ENCODE measurements at regions not wholly inside any gene's neighbourhood (a gene's known extent, or its start where the extent isn't known, plus 50 kb on each side); places are given as distances from the start of the nearest gene placed in this dataset.

- H3K4me2 ChIP-seq (ENCODE audit: insufficient read depth, insufficient read length, low read length): no peak overlapping the region
- no peaks in the 10 kb centered on the region for H3K27me3 ChIP-seq (ENCODE audit: insufficient read depth, low read length)
- no peak overlapping the region for H4K8ac ChIP-seq (replicated peaks; ENCODE audit: insufficient read length, low read depth, low read length)
- no peak for TF ChIP-seq CTCF (conservative IDR thresholded peaks at IDR 0.05)
- no peak overlapping the region for H3K23ac ChIP-seq (ENCODE audit: insufficient read length, low read depth, low read length)
- H2BK120ac ChIP-seq (ENCODE audit: low read depth, low read length, poor library complexity, severe bottlenecking): no peak overlapping the region
- H2BK5ac ChIP-seq (ENCODE audit: insufficient read length, low read length): no peak overlapping the region
- no peak overlapping the region for H4K91ac ChIP-seq (ENCODE audit: insufficient read length, low read depth, low read length)
- H3K18ac ChIP-seq (ENCODE audit: insufficient read length, low read depth, low read length): no peak overlapping the region
- no peak overlapping the region for H2AK5ac ChIP-seq (ENCODE audit: insufficient read length, low read length)
- H2BK20ac ChIP-seq (ENCODE audit: low read depth, low read length, poor library complexity, severe bottlenecking): no peak overlapping the region
- H3K4me1 ChIP-seq (ENCODE audit: insufficient read depth, low read length): no peaks in the 10 kb centered on the region
- WGBS (ENCODE audit: extremely low coverage, insufficient read length, low lambda C conversion rate): no CpG with 5 or more reads among the region's 13 CpGs
- Mint-ChIP-seq H3K27me3 (ENCODE audit: low read depth) (no peaks in the 10 kb centered on the region), H3K27ac (no peak overlapping the region), H3K36me3 (ENCODE audit: insufficient read depth in 1 of 3, low read depth in 3 of 3) (no peaks in the 10 kb centered on the region; a peak in 1 of 7 replicates), H3K4me3 (no peak overlapping the region), H3K4me1 (peaks cover 0 to 12% of the 10 kb centered on the region in 2 experiments; a peak in 3 of 4 replicates), H3K9me3 (no peaks in the 10 kb centered on the region)
- H3K79me2 ChIP-seq (ENCODE audit: insufficient read depth, low read length): no peaks in the 10 kb centered on the region
- H3K14ac ChIP-seq (ENCODE audit: insufficient read depth, low read length): no peak overlapping the region
- H3K27ac ChIP-seq (ENCODE audit: insufficient read length, low read depth, low read length): no peak overlapping the region
- no peak overlapping the region for H4K5ac ChIP-seq (ENCODE audit: insufficient read length, low read depth, low read length)
- no peaks in the 10 kb centered on the region for H3K23me2 ChIP-seq (ENCODE audit: insufficient read length, low read depth, low read length, poor library complexity, severe bottlenecking)
- H3K56ac ChIP-seq (ENCODE audit: insufficient read length, low read depth, low read length): no peak overlapping the region
- H3K9ac ChIP-seq (ENCODE audit: extremely low read depth, insufficient read length, low read length): no peak overlapping the region
- H4K20me1 ChIP-seq (ENCODE audit: control insufficient read depth, insufficient read depth, insufficient read length): no peaks in the 10 kb centered on the region
- no peaks in the 10 kb centered on the region for H3K79me1 ChIP-seq (ENCODE audit: insufficient read depth, low read depth, low read length, poor library complexity, severe bottlenecking)
- H2BK15ac ChIP-seq (ENCODE audit: low read depth, low read length): no peak overlapping the region
- no peak overlapping the region for H3K4ac ChIP-seq (ENCODE audit: low read depth, low read length)
- H2BK12ac ChIP-seq (ENCODE audit: insufficient read length, low read depth, low read length): no peak overlapping the region
- no peaks in the 10 kb centered on the region for H3K9me3 ChIP-seq (ENCODE audit: control insufficient read depth, low read depth, low read length)
- H3T11ph ChIP-seq (ENCODE audit: low read length): no peak overlapping the region
- DNase-seq: no peak
- no peak overlapping the region for H2AFZ ChIP-seq (ENCODE audit: low read length)
These were observed 421.1 kb downstream of the QKI start for GRCh38 chr6:163835439-163836171.

All from H9 (cell line).